Stimulated activated naive CD4-positive, alpha-beta T cell (primary cell): ENCODE measurements at regions not wholly inside any gene's neighbourhood (a gene's known extent, or its start where the extent isn't known, plus 50 kb on each side); places are given as distances from the start of the nearest gene placed in this dataset.
"Not testable (repeated sequence)": the region's sequence is repeated elsewhere in the genome, so short reads cannot be mapped to it uniquely, and the experiment has no call there.

Experiments used
- DNase-seq, 6 experiments: peaks; one replicate each; lab custom pipeline; 2025; lab: John Stamatoyannopoulos, UW

GRCh38 chr4:152193059-152193458 lies 342.8 kb downstream of the FBXW7 start:
- no peak for DNase-seq

GRCh38 chr4:152190907-152191306 lies 345.0 kb downstream of the FBXW7 start:
- no peak for DNase-seq

GRCh38 chr4:152189451-152190179 lies 346.3 kb downstream of the FBXW7 start:
- DNase-seq = no peak

GRCh38 chr4:152188801-152189200 lies 347.1 kb downstream of the FBXW7 start:
- no peak for DNase-seq

- no peak for DNase-seq
Measured at GRCh38 chr4:152187693-152188092, 348.2 kb downstream of the FBXW7 start.

GRCh38 chr4:152185786-152186550 lies 349.9 kb downstream of the FBXW7 start:
- DNase-seq = no peak

GRCh38 chr4:152181150-152181549 lies 354.7 kb downstream of the FBXW7 start:
- no peak for DNase-seq

- no peak for DNase-seq
Measured at GRCh38 chr4:152180369-152180768, 355.5 kb downstream of the FBXW7 start.

- not testable (repeated sequence) for DNase-seq
Measured at GRCh38 chr4:152177538-152177937, 358.4 kb downstream of the FBXW7 start.

- no peak for DNase-seq
Measured at GRCh38 chr4:152176627-152177214, 359.2 kb downstream of the FBXW7 start.

- DNase-seq = no peak
Measured at GRCh38 chr4:152175586-152175985, 360.3 kb downstream of the FBXW7 start.

GRCh38 chr4:152172146-152172545 lies 363.7 kb downstream of the FBXW7 start:
- DNase-seq = no peak

- no peak for DNase-seq
Measured at GRCh38 chr4:152171556-152171955, 364.3 kb downstream of the FBXW7 start.

GRCh38 chr4:152169683-152170082 lies 366.2 kb downstream of the FBXW7 start:
- DNase-seq = no peak

GRCh38 chr4:152168987-152169616 lies 366.8 kb downstream of the FBXW7 start:
- no peak for DNase-seq

GRCh38 chr4:152166567-152166966 lies 369.3 kb downstream of the FBXW7 start:
- no peak for DNase-seq

- no peak for DNase-seq
Measured at GRCh38 chr4:152165846-152166245, 370.0 kb downstream of the FBXW7 start.

- DNase-seq = no peak
Measured at GRCh38 chr4:152165146-152165545, 370.7 kb downstream of the FBXW7 start.

GRCh38 chr4:152164561-152164960 lies 371.3 kb downstream of the FBXW7 start:
- DNase-seq = no peak

- DNase-seq = no peak
Measured at GRCh38 chr4:152162331-152162697, 373.6 kb downstream of the FBXW7 start.

GRCh38 chr4:152161676-152162330 lies 374.1 kb downstream of the FBXW7 start:
- DNase-seq = no peak

GRCh38 chr4:152160225-152160800 lies 375.6 kb downstream of the FBXW7 start:
- DNase-seq = no peak
